ENCODE measurements at regions not wholly inside any gene's neighbourhood (a gene's known extent, or its start where the extent isn't known, plus 50 kb on each side); places are given as distances from the start of the nearest gene placed in this dataset.

DNA sequence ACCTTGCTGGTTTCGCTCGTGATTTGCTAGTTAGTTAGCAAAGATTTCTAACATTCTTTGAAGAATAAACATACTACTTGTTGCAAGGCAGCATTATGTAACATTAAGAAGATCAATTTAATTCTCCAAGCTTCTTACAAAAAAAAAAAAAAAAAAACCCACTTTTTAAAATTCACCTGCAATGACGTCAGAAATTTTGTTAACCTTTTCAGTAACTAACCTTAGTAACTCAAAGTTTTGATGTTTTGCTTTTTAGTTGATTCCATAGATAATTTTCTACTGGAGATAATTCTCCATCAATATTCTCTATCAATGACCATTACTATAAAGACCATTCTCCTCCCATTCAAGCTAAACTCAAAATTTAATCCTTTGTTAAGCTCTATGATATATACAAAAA is 491.8 kb upstream of the TBL1XR1 start:
- Histone ChIP-seq H3K9me3 (ENCODE audit: insufficient read depth, low read depth, low read length) (no peaks in the 10 kb centered on the region), H3K4me1 (ENCODE audit: control insufficient read depth in 1 of 2, insufficient read depth in 2 of 2, low read length in 2 of 2) (peaks cover 0 to 2% of the 10 kb centered on the region in 2 experiments), H3K27ac (ENCODE audit: low read depth, low read length) (no peak overlapping the region), H3K4ac (ENCODE audit: low read depth, low read length) (no peak overlapping the region), H3K79me2 (ENCODE audit: control insufficient read depth, insufficient read depth, low read length, poor library complexity) (no peaks in the 10 kb centered on the region), H3K4me2 (ENCODE audit: low read length) (no peak overlapping the region), H2AK5ac (ENCODE audit: low read length) (no peak overlapping the region), H2AFZ (ENCODE audit: insufficient read depth, low read length, poor library complexity) (no peak overlapping the region), H2BK12ac (ENCODE audit: low read length) (no peak overlapping the region), H3K9ac (ENCODE audit: low read length) (no peak overlapping the region), H3K18ac (ENCODE audit: low read length) (no peak overlapping the region), H3K79me1 (ENCODE audit: low read length) (no peaks in the 10 kb centered on the region), H4K91ac (ENCODE audit: low read depth, low read length) (no peak overlapping the region), H2BK120ac (ENCODE audit: insufficient read depth, low read length, poor library complexity) (no peak overlapping the region), H3K36me3 (ENCODE audit: control insufficient read depth in 1 of 2, insufficient read depth in 2 of 2, low read length in 2 of 2) (peaks cover 0 to 2% of the 10 kb centered on the region in 2 experiments), H3K23ac (ENCODE audit: low read length) (no peak overlapping the region), H3K14ac (ENCODE audit: low read length) (no peak overlapping the region), H2BK5ac (ENCODE audit: low read depth, low read length, poor library complexity) (no peak overlapping the region), H3K27me3 (ENCODE audit: insufficient read depth, low read length) (no peaks in the 10 kb centered on the region), H4K12ac (ENCODE audit: low read depth, low read length) (no peak overlapping the region), H4K8ac (ENCODE audit: low read depth, low read length) (no peak overlapping the region), H3K4me3 (ENCODE audit: low read depth, low read length) (no peak overlapping the region)
- no peak for DNase-seq
- WGBS (ENCODE audit: extremely low coverage, insufficient coverage, insufficient read length) = no CpG with 5 or more reads among the region's 3 CpGs

DNA sequence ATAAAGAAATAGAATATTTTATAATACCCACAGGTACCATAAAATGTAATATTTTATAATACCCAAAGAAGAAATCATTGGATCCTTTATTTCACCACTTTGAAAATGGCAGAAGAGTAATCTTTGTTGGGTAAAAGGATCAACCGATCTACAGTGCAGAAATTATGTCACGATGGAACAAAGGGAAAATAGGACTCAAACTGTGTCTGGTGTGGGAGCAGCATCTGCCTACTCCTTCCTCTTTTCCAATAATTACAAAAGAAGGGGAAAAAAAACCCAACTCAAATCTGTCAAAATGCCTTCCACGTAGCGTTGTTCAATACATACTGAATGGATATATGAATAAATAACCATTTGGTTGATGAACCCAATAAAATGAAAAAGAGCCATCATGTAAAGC is 492.6 kb upstream of the TBL1XR1 start:
- Histone ChIP-seq H3K23ac (ENCODE audit: low read length) (no peak overlapping the region), H3K4me2 (ENCODE audit: low read length) (no peak overlapping the region), H4K8ac (ENCODE audit: low read depth, low read length) (no peak overlapping the region), H2BK12ac (ENCODE audit: low read length) (no peak overlapping the region), H3K27ac (ENCODE audit: low read depth, low read length) (no peak overlapping the region), H3K4ac (ENCODE audit: low read depth, low read length) (no peak overlapping the region), H3K79me1 (ENCODE audit: low read length) (no peaks in the 10 kb centered on the region), H3K36me3 (ENCODE audit: control insufficient read depth in 1 of 2, insufficient read depth in 2 of 2, low read length in 2 of 2) (peaks cover 0 to 2% of the 10 kb centered on the region in 2 experiments), H3K14ac (ENCODE audit: low read length) (no peak overlapping the region), H4K91ac (ENCODE audit: low read depth, low read length) (no peak overlapping the region), H4K12ac (ENCODE audit: low read depth, low read length) (no peak overlapping the region), H3K9ac (ENCODE audit: low read length) (no peak overlapping the region), H3K79me2 (ENCODE audit: control insufficient read depth, insufficient read depth, low read length, poor library complexity) (no peaks in the 10 kb centered on the region), H2BK120ac (ENCODE audit: insufficient read depth, low read length, poor library complexity) (no peak overlapping the region), H3K9me3 (ENCODE audit: insufficient read depth, low read depth, low read length) (no peaks in the 10 kb centered on the region), H2BK5ac (ENCODE audit: low read depth, low read length, poor library complexity) (no peak overlapping the region), H2AFZ (ENCODE audit: insufficient read depth, low read length, poor library complexity) (no peak overlapping the region), H3K18ac (ENCODE audit: low read length) (no peak overlapping the region), H3K4me3 (ENCODE audit: low read depth, low read length) (no peak overlapping the region), H3K4me1 (ENCODE audit: control insufficient read depth in 1 of 2, insufficient read depth in 2 of 2, low read length in 2 of 2) (peaks cover 0 to 2% of the 10 kb centered on the region in 2 experiments), H2AK5ac (ENCODE audit: low read length) (no peak overlapping the region), H3K27me3 (ENCODE audit: insufficient read depth, low read length) (no peaks in the 10 kb centered on the region)
- DNase-seq = no peak
- no CpG with 5 or more reads among the region's 4 CpGs for WGBS (ENCODE audit: extremely low coverage, insufficient coverage, insufficient read length)

DNA sequence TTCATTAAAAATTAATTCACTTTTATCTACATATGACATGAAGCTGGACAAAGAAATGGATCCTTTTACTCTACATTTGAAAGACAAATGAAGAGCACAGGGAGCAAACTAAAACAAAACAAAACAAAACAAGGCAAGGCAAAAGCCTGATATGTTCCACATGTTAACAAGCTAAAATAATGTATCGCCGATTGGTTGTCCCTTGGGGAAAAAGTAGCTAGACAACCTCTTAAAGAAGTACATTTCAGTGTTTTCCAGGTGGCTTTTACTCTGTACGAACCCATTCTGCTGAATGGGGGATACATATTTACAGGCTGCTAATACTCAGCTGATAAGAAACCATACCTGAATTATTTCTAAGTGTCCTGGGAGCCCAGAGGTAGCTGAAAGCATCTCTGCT is 493.0 kb upstream of the TBL1XR1 start:
- peaks cover 0 to 2% of the 10 kb centered on the region in 2 experiments for H3K36me3 ChIP-seq (ENCODE audit: control insufficient read depth in 1 of 2, insufficient read depth in 2 of 2, low read length in 2 of 2)
- no peak overlapping the region for H4K91ac ChIP-seq (ENCODE audit: low read depth, low read length)
- no peak overlapping the region for H2BK5ac ChIP-seq (ENCODE audit: low read depth, low read length, poor library complexity)
- H4K12ac ChIP-seq (ENCODE audit: low read depth, low read length) = no peak overlapping the region
- no peaks in the 10 kb centered on the region for H3K27me3 ChIP-seq (ENCODE audit: insufficient read depth, low read length)
- no peak overlapping the region for H4K8ac ChIP-seq (ENCODE audit: low read depth, low read length)
- no peak overlapping the region for H3K4me2 ChIP-seq (ENCODE audit: low read length)
- H3K79me2 ChIP-seq (ENCODE audit: control insufficient read depth, insufficient read depth, low read length, poor library complexity) = no peaks in the 10 kb centered on the region
- H2AK5ac ChIP-seq (ENCODE audit: low read length) = no peak overlapping the region
- H3K4me3 ChIP-seq (ENCODE audit: low read depth, low read length) = no peak overlapping the region
- no peak overlapping the region for H3K27ac ChIP-seq (ENCODE audit: low read depth, low read length)
- no CpG with 5 or more reads among the region's 3 CpGs for WGBS (ENCODE audit: extremely low coverage, insufficient coverage, insufficient read length)
- H2AFZ ChIP-seq (ENCODE audit: insufficient read depth, low read length, poor library complexity) = no peak overlapping the region
- no peak overlapping the region for H2BK120ac ChIP-seq (ENCODE audit: insufficient read depth, low read length, poor library complexity)
- no peak overlapping the region for H3K14ac ChIP-seq (ENCODE audit: low read length)
- H3K23ac ChIP-seq (ENCODE audit: low read length) = no peak overlapping the region
- H3K4me1 ChIP-seq (ENCODE audit: control insufficient read depth in 1 of 2, insufficient read depth in 2 of 2, low read length in 2 of 2) = peaks cover 0 to 2% of the 10 kb centered on the region in 2 experiments
- DNase-seq = no peak
- no peak overlapping the region for H3K18ac ChIP-seq (ENCODE audit: low read length)
- no peak overlapping the region for H3K4ac ChIP-seq (ENCODE audit: low read depth, low read length)
- no peak overlapping the region for H3K9ac ChIP-seq (ENCODE audit: low read length)
- H3K9me3 ChIP-seq (ENCODE audit: insufficient read depth, low read depth, low read length) = no peaks in the 10 kb centered on the region
- H2BK12ac ChIP-seq (ENCODE audit: low read length) = no peak overlapping the region
- no peaks in the 10 kb centered on the region for H3K79me1 ChIP-seq (ENCODE audit: low read length)

DNA sequence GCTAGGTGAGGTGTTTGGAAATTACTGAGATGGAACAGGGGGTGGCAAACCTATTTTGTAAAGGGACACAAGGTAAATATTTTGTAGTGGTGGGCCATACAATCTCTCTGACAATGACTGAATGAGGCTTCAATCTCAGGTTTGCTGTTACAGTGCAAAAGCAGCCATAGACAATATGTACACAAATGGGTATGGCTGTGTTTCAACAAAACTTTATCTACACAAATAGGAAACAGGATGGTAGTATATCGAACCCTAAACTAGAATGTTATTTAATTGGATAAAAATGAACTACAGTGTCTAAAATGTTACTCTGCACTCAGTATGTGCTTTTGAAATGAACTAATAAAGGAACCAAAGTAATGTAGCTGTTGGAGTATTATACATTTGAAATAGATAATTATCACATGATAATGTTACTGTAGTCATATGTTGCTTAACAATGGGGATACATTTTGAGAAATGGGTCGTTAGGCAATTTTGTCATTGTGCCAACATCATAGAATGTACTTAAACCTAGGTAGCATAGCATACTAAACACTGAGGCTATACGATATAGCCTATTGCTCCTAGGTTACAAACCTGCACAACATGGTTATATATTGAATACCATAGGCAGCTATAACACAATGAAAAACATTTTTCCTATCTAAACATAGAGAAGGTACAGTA is 495.2 kb upstream of the TBL1XR1 start:
- Histone ChIP-seq H3K27ac (ENCODE audit: low read depth, low read length) (no peak overlapping the region), H3K9me3 (ENCODE audit: insufficient read depth, low read depth, low read length) (no peaks in the 10 kb centered on the region), H3K4me1 (ENCODE audit: control insufficient read depth in 1 of 2, insufficient read depth in 2 of 2, low read length in 2 of 2) (peaks cover 0 to under 1% of the 10 kb centered on the region in 2 experiments), H3K14ac (ENCODE audit: low read length) (no peak overlapping the region), H4K8ac (ENCODE audit: low read depth, low read length) (no peak overlapping the region), H2BK5ac (ENCODE audit: low read depth, low read length, poor library complexity) (no peak overlapping the region), H3K4ac (ENCODE audit: low read depth, low read length) (no peak overlapping the region), H3K27me3 (ENCODE audit: insufficient read depth, low read length) (no peaks in the 10 kb centered on the region), H3K23ac (ENCODE audit: low read length) (no peak overlapping the region), H4K12ac (ENCODE audit: low read depth, low read length) (no peak overlapping the region), H3K9ac (ENCODE audit: low read length) (no peak overlapping the region), H3K4me2 (ENCODE audit: low read length) (no peak overlapping the region), H2BK120ac (ENCODE audit: insufficient read depth, low read length, poor library complexity) (no peak overlapping the region), H2AFZ (ENCODE audit: insufficient read depth, low read length, poor library complexity) (no peak overlapping the region), H4K91ac (ENCODE audit: low read depth, low read length) (no peak overlapping the region), H3K79me2 (ENCODE audit: control insufficient read depth, insufficient read depth, low read length, poor library complexity) (no peaks in the 10 kb centered on the region), H3K18ac (ENCODE audit: low read length) (no peak overlapping the region), H3K4me3 (ENCODE audit: low read depth, low read length) (no peak overlapping the region), H3K79me1 (ENCODE audit: low read length) (no peaks in the 10 kb centered on the region), H2AK5ac (ENCODE audit: low read length) (no peak overlapping the region), H2BK12ac (ENCODE audit: low read length) (no peak overlapping the region), H3K36me3 (ENCODE audit: control insufficient read depth in 1 of 2, insufficient read depth in 2 of 2, low read length in 2 of 2) (no peaks in the 10 kb centered on the region)
- no CpG with 5 or more reads among the region's 3 CpGs for WGBS (ENCODE audit: extremely low coverage, insufficient coverage, insufficient read length)
- DNase-seq = no peak

All from trophoblast cell (in vitro differentiated cells and primary cell).